Calu3 (cell line): ENCODE measurements at regions not wholly inside any gene's neighbourhood (a gene's known extent, or its start where the extent isn't known, plus 50 kb on each side); places are given as distances from the start of the nearest gene placed in this dataset.

Experiments
- BruUV-seq: library from RNA; stranded (reverse); fragments of 400-500 nt; replicated peaks from 2 replicates; lab custom pipeline; 2021; lab: Mats Ljungman, UMichigan
- CTCF ChIA-PET: fragments of 300-600 bp; sonication (Branson Sonifier 250); formaldehyde crosslinking; loops from one replicate; lab custom pipeline; 2022; ENCODE audit warnings: antibody characterized with exemption; lab: Charles Lee
- DNase-seq: peaks from one replicate; pipeline ENCODE4 v3.0.0; 2022
- H3K27ac Mint-ChIP-seq: one replicate; pipeline ENCODE4 v1.8.0; 2022; ENCODE audit warnings: mixed read lengths; ENCODE audit not compliant: unreplicated experiment
- H3K27me3 Mint-ChIP-seq: one replicate; pipeline ENCODE4 v1.8.0; 2022; ENCODE audit warnings: mixed read lengths; ENCODE audit not compliant: unreplicated experiment
- H3K36me3 Mint-ChIP-seq: one replicate; pipeline ENCODE4 v1.8.0; 2022; ENCODE audit warnings: mild to moderate bottlenecking, moderate library complexity, mixed read lengths; ENCODE audit not compliant: insufficient read depth, unreplicated experiment
- H3K4me1 Mint-ChIP-seq: one replicate; pipeline ENCODE4 v1.8.0; 2022; ENCODE audit warnings: mild to moderate bottlenecking, low read depth, mixed read lengths; ENCODE audit not compliant: unreplicated experiment
- H3K4me3 Mint-ChIP-seq: one replicate; pipeline ENCODE4 v1.8.0; 2022; ENCODE audit warnings: mild to moderate bottlenecking, low read depth, moderate library complexity, mixed read lengths; ENCODE audit not compliant: unreplicated experiment
- H3K9me3 Mint-ChIP-seq: one replicate; pipeline ENCODE4 v1.8.0; 2022; ENCODE audit warnings: low read depth, mixed read lengths; ENCODE audit not compliant: unreplicated experiment
- intact Hi-C: fragments of 100-400 bp; cut with micrococcal nuclease; formaldehyde crosslinking; loops from one replicate; pipeline ENCODE4 v1.10.0; 2022; ENCODE audit not compliant: unreplicated experiment
- TF ChIP-seq, protein P1 (sequence below): fragments of 200-600 bp; IDR thresholded peaks from one replicate; pipeline ENCODE4 v1.8.0; 2022; ENCODE audit warnings: antibody characterized with exemption; ENCODE audit not compliant: unreplicated experiment

DNA sequence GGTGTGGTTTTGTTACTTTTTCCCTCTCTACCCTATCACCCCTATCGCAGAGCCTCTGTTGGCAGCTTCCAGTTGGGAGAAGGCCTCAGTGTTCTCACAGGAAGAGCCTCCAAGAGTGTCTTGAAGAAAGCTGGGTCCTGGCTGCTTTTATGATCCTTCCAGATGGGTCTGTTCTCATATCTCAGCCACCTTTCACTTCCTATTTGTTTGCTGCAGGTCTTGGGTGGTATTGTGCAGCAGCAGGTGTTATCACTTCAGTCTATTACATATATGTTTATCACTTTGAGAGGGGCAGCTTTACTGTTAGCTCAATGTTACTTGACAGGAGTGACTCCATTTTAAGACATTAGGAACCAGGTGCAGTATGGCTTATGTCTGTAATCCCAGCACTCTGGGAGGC, 59.2 kb upstream of the GDNF start:
- H3K9me3 Mint-ChIP-seq, result no peaks in the 10 kb centered on the region
- CTCF ChIA-PET, result no interaction called here

DNA sequence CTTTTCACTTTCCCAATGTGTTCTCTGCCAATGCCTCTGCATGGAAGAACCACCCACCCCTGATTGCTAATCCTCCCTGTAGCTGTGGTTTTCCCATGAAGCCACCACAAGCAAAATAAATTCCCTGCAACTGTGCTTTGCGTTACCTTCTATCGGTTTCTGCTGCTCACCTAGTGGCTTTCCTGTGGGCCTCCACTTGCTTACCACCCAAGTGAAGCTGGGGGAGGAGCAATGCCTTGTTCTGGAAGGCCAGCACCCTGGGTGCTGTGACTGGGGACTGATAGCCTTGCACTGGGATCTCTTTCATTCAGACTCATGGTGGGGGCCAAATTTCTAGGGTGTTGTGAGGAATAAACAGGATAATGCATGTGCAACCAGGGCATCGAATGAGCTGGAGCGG, 56.3 kb upstream of the GDNF start:
- CTCF ChIA-PET, result no interaction called here
- H3K27ac Mint-ChIP-seq, result no peak overlapping the region
- no peak overlapping the region for H3K4me3 Mint-ChIP-seq

More for the DNA sequence above, 59.2 kb upstream of the GDNF start:
- Mint-ChIP-seq H3K4me3 (no peak overlapping the region), H3K27me3 (peaks cover 77% of the 10 kb centered on the region), H3K36me3 (no peaks in the 10 kb centered on the region), H3K27ac (no peak overlapping the region), H3K4me1 (no peaks in the 10 kb centered on the region)
- BruUV-seq, result no TSS peak
- DNase-seq, result no peak
- intact Hi-C loops, result loop anchor here (10.0 kb wide), 1 partner anchor 296 kb away; no protein-coding TSS in a partner anchor
- TF ChIP-seq, protein P1, sequence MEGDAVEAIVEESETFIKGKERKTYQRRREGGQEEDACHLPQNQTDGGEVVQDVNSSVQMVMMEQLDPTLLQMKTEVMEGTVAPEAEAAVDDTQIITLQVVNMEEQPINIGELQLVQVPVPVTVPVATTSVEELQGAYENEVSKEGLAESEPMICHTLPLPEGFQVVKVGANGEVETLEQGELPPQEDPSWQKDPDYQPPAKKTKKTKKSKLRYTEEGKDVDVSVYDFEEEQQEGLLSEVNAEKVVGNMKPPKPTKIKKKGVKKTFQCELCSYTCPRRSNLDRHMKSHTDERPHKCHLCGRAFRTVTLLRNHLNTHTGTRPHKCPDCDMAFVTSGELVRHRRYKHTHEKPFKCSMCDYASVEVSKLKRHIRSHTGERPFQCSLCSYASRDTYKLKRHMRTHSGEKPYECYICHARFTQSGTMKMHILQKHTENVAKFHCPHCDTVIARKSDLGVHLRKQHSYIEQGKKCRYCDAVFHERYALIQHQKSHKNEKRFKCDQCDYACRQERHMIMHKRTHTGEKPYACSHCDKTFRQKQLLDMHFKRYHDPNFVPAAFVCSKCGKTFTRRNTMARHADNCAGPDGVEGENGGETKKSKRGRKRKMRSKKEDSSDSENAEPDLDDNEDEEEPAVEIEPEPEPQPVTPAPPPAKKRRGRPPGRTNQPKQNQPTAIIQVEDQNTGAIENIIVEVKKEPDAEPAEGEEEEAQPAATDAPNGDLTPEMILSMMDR, result no peak

DNA sequence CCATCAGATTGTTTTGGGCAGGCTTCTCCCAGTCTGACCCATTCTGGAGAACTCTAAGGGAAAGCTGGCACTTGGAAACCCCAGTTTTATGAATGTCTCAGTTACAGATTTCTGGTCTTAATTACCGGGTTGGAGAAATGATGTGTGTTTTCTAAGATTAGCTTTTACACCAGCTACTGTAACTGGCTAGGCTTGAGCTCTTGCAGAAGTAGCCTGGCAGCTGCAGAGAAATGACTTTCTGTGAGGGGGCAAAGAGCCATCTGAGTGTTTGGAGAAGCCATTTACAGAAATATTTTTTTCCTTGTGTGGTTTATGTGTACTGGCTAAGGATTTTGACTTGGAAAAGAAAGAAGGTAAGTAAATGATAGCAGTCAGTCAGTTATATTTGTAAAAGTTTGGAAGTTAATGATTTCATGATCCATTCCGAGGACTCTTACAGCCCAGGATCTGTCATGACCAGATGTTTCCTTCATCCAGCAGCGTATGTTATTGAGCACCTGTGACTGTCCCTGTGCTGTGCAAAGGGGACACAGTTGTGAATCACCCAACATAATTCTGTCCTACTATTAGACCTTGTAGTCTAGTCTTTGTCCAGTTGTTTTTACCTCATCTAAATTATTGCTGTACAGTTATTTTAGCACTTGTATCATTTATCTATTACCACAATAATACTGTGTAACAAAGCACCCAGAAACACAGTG, 53.7 kb upstream of the GDNF start:
- intact Hi-C loops, result loop anchor here (10.0 kb wide), 1 partner anchor 301 kb away; no protein-coding TSS in a partner anchor
- CTCF ChIA-PET, result no interaction called here
- H3K27me3 Mint-ChIP-seq, result peaks cover 95% of the 10 kb centered on the region
- no peak for DNase-seq
- no peak overlapping the region for H3K27ac Mint-ChIP-seq
- TF ChIP-seq, protein P1, result no peak
- BruUV-seq, result no TSS peak
- no peaks in the 10 kb centered on the region for H3K9me3 Mint-ChIP-seq
- no peaks in the 10 kb centered on the region for H3K4me1 Mint-ChIP-seq
- no peak overlapping the region for H3K4me3 Mint-ChIP-seq
- H3K36me3 Mint-ChIP-seq, result no peaks in the 10 kb centered on the region

More for the DNA sequence above, 56.3 kb upstream of the GDNF start:
- Mint-ChIP-seq H3K9me3 (no peaks in the 10 kb centered on the region), H3K27me3 (peaks cover 84% of the 10 kb centered on the region), H3K36me3 (no peaks in the 10 kb centered on the region), H3K4me1 (no peaks in the 10 kb centered on the region)
- intact Hi-C loops, result loop anchor here (10.0 kb wide), 1 partner anchor 299 kb away; no protein-coding TSS in a partner anchor
- DNase-seq, result no peak
- BruUV-seq, result no TSS peak
- TF ChIP-seq, protein P1, result no peak

DNA sequence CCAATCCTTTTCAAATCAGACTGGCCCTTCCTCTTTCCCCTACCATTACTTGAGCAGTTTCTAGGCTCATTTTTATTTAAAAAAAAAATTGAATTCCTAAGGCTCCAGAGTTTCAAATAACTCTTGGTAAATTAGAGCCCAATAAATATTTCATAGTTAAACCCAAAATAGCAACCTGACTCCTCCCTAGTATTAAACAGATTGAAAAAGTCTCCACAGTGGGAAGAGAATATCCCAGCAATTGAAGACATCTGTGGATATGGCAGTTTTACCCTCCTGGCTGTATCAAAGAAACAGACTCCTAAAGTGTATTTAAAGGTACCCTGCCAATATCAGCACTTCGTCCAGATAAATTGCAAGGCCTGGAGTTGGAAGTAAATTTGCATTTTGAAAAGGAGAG, 52.7 kb upstream of the GDNF start:
- intact Hi-C loops, result loop anchor here (10.0 kb wide), 1 partner anchor 302 kb away; no protein-coding TSS in a partner anchor
- TF ChIP-seq, protein P1, result no peak

More for the DNA sequence above, 52.7 kb upstream of the GDNF start:
- CTCF ChIA-PET, result no interaction called here
- no peaks in the 10 kb centered on the region for H3K9me3 Mint-ChIP-seq
- DNase-seq, result no peak
- H3K27ac Mint-ChIP-seq, result no peak overlapping the region
- no peak overlapping the region for H3K4me3 Mint-ChIP-seq
- BruUV-seq, result no TSS peak
- no peaks in the 10 kb centered on the region for H3K4me1 Mint-ChIP-seq
- H3K36me3 Mint-ChIP-seq, result no peaks in the 10 kb centered on the region
- H3K27me3 Mint-ChIP-seq, result peaks cover 95% of the 10 kb centered on the region
